ENCODE measurements at regions not wholly inside any gene's neighbourhood (a gene's known extent, or its start where the extent isn't known, plus 50 kb on each side); places are given as distances from the start of the nearest gene placed in this dataset.

GRCh38 chr2:164224007-164224406 lies 397.3 kb downstream of the GRB14 start:
- Histone ChIP-seq H2BK120ac (replicated peaks; ENCODE audit: low read depth, low read length) (no peak overlapping the region), H3K4ac (replicated peaks; ENCODE audit: insufficient read length, low read depth, low read length) (no peak overlapping the region), H3K27ac (ENCODE audit: low read depth, low read length) (no peak overlapping the region), H3K9me3 (ENCODE audit: insufficient read depth in 2 of 2, low read depth in 1 of 2, low read length in 1 of 2) (no peaks in the 10 kb centered on the region), H3K23me2 (ENCODE audit: low read depth, low read length) (no peaks in the 10 kb centered on the region), H2BK12ac (ENCODE audit: low read depth, low read length) (no peak overlapping the region), H2BK15ac (ENCODE audit: low read length) (no peak overlapping the region), H4K91ac (replicated peaks; ENCODE audit: insufficient read length, low read length) (no peak overlapping the region), H4K5ac (ENCODE audit: insufficient read length, low read depth, low read length) (no peak overlapping the region), H3K27me3 (replicated peaks in 1 of 4; ENCODE audit: control insufficient read depth in 3 of 4, extremely low read depth in 1 of 4, insufficient read depth in 3 of 4, low read length in 3 of 4) (no peaks in the 10 kb centered on the region), H3K18ac (ENCODE audit: extremely low read depth, low read length) (no peak overlapping the region), H3K4me2 (ENCODE audit: insufficient read depth in 1 of 2, low read depth in 2 of 2, low read length in 2 of 2) (no peak overlapping the region), H3K14ac (ENCODE audit: insufficient read length) (no peak overlapping the region), H3K9ac (replicated peaks in 1 of 4; ENCODE audit: extremely low read depth in 1 of 4, low read depth in 3 of 4, low read length in 3 of 4) (no peak overlapping the region), H2AFZ (ENCODE audit: low read length) (no peak overlapping the region), H3K79me1 (ENCODE audit: low read depth, low read length) (no peaks in the 10 kb centered on the region), H2BK5ac (ENCODE audit: low read depth, low read length) (no peak overlapping the region), H2BK20ac (ENCODE audit: low read length) (no peak overlapping the region), H2AK5ac (ENCODE audit: low read depth, low read length) (no peak overlapping the region), H4K20me1 (replicated peaks in 1 of 2; ENCODE audit: control insufficient read depth in 1 of 2, insufficient read depth in 2 of 2, low read length in 2 of 2) (no peaks in the 10 kb centered on the region), H3K36me3 (ENCODE audit: control insufficient read depth in 2 of 4, insufficient read depth in 4 of 4, low read length in 3 of 4) (no peaks in the 10 kb centered on the region), H3K79me2 (ENCODE audit: control insufficient read depth in 1 of 2, insufficient read depth in 2 of 2, low read length in 2 of 2) (no peaks in the 10 kb centered on the region), H3K56ac (replicated peaks; ENCODE audit: insufficient read length, low read depth, low read length) (no peak overlapping the region), H3K4me1 (replicated peaks in 1 of 4; ENCODE audit: control insufficient read depth in 3 of 4, insufficient read depth in 4 of 4, low read length in 3 of 4) (no peaks in the 10 kb centered on the region), H4K8ac (ENCODE audit: extremely low read depth, insufficient read depth, low read length) (no peak overlapping the region), H3K4me3 (ENCODE audit: extremely low read depth in 1 of 4, insufficient read depth in 2 of 4, low read depth in 3 of 4, low read length in 4 of 4) (no peak overlapping the region), H3K23ac (ENCODE audit: insufficient read length) (no peak overlapping the region)
- ChIA-PET CTCF (ENCODE audit: partially characterized antibody) (no interaction called here), POLR2A (ENCODE audit: partially characterized antibody) (no interaction called here)
- TF ChIP-seq TAF1 (IDR thresholded peaks at IDR 0.05; ENCODE audit: low read depth, low read length) (no peak), MAFK (IDR thresholded peaks at IDR 0.05; ENCODE audit: low read depth, low read length) (peak; percentile 34; the same call in 1 of the 2 replicates)
- FAIRE-seq (no peak), DNase-seq (ENCODE audit: low read depth in 1 of 2, low spot score in 2 of 2) (no peak)

Data from H1 (cell line).